H1 (cell line): ENCODE measurements at regions not wholly inside any gene's neighbourhood (a gene's known extent, or its start where the extent isn't known, plus 50 kb on each side); places are given as distances from the start of the nearest gene placed in this dataset.

Experiments
- FOSL1 ChIP-seq: IDR thresholded peaks from 2 replicates; pipeline ENCODE4 v1.6.1; 2011; ENCODE audit warnings: mild to moderate bottlenecking, low read depth, low read length, moderate library complexity; ENCODE audit not compliant: insufficient read depth
- KDM4A ChIP-seq: IDR thresholded peaks from one replicate; pipeline ENCODE4 v1.7.1; 2012; ENCODE audit warnings: low read depth, mild to moderate bottlenecking, moderate library complexity, low read length, inconsistent platforms; ENCODE audit not compliant: severe bottlenecking
- TF ChIP-seq, protein P1 (sequence below): IDR thresholded peaks from 2 replicates; pipeline ENCODE4 v1.6.1; 2011; ENCODE audit warnings: low read depth, mild to moderate bottlenecking, low read length; ENCODE audit not compliant: insufficient read depth

DNA sequence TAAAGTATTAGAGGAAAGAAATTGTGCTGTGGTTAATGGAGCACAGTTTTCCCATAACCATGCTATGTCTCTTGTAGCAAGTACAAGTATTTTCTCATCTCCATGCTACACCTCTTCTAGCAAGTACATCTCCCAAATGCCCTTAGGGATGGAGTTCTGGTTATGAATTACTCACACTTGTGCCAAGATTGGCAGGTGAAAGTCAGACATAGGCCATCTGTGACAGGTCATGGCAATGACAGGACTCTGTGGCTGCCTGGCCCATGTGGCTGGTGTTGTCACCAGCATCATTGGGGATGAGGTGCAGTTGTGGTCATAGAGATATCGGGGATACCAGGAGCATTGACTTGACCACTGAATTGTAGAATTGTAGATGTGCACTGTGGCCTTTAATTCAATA lies 310.2 kb downstream of the FAT4 start (continued):
- TF ChIP-seq, protein P1, sequence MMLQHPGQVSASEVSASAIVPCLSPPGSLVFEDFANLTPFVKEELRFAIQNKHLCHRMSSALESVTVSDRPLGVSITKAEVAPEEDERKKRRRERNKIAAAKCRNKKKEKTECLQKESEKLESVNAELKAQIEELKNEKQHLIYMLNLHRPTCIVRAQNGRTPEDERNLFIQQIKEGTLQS = no peak
- TF ChIP-seq FOSL1 = no peak
- no peak for TF ChIP-seq KDM4A
